ENCODE measurements at regions not wholly inside any gene's neighbourhood (a gene's known extent, or its start where the extent isn't known, plus 50 kb on each side); places are given as distances from the start of the nearest gene placed in this dataset.
"Not testable (repeated sequence)": the region's sequence is repeated elsewhere in the genome, so short reads cannot be mapped to it uniquely, and the experiment has no call there.

- DNase-seq: no peak
Observed at GRCh38 chr3:176149567-176149966, 1047.7 kb downstream of the TBL1XR1 start.

GRCh38 chr3:176147251-176147650 lies 1050.0 kb downstream of the TBL1XR1 start:
- no peak for DNase-seq

GRCh38 chr3:176141837-176142236 lies 1055.4 kb downstream of the TBL1XR1 start:
- no peak for DNase-seq

- no peak for DNase-seq
Observed at GRCh38 chr3:176120507-176120906, 1076.8 kb downstream of the TBL1XR1 start.

GRCh38 chr3:176119826-176120225 lies 1077.5 kb downstream of the TBL1XR1 start:
- no peak for DNase-seq

GRCh38 chr3:176106380-176106779 lies 1090.9 kb downstream of the TBL1XR1 start:
- no peak for DNase-seq

- DNase-seq: no peak
Observed at GRCh38 chr3:176097027-176097426, 1100.3 kb downstream of the TBL1XR1 start.

GRCh38 chr3:176093892-176094291 lies 1103.4 kb downstream of the TBL1XR1 start:
- not testable (repeated sequence) for DNase-seq

- no peak for DNase-seq
Observed at GRCh38 chr3:176090727-176091126, 1106.6 kb downstream of the TBL1XR1 start.

- no peak for DNase-seq
Observed at GRCh38 chr3:176088962-176089383, 1108.3 kb downstream of the TBL1XR1 start.

- no peak for DNase-seq
Observed at GRCh38 chr3:176087066-176087697, 1110.1 kb downstream of the TBL1XR1 start.

- DNase-seq: no peak
Observed at GRCh38 chr3:176079785-176080184, 1117.5 kb downstream of the TBL1XR1 start.

- DNase-seq: no peak
Observed at GRCh38 chr3:176078906-176079305, 1118.4 kb downstream of the TBL1XR1 start.

GRCh38 chr3:176075491-176075890 lies 1121.8 kb downstream of the TBL1XR1 start:
- DNase-seq: no peak

- DNase-seq: no peak
Observed at GRCh38 chr3:176075046-176075445, 1122.2 kb downstream of the TBL1XR1 start.

- no peak for DNase-seq
Observed at GRCh38 chr3:176074096-176074495, 1123.2 kb downstream of the TBL1XR1 start.

GRCh38 chr3:176071943-176072342 lies 1125.3 kb downstream of the TBL1XR1 start:
- no peak for DNase-seq

GRCh38 chr3:176068750-176069149 lies 1128.5 kb downstream of the TBL1XR1 start:
- DNase-seq: no peak

GRCh38 chr3:176058856-176059255 lies 1138.4 kb downstream of the TBL1XR1 start:
- no peak for DNase-seq

- DNase-seq: no peak
Observed at GRCh38 chr3:176055836-176056235, 1141.4 kb downstream of the TBL1XR1 start.

- no peak for DNase-seq
Observed at GRCh38 chr3:176051766-176052165, 1145.5 kb downstream of the TBL1XR1 start.

- no peak for DNase-seq
Observed at GRCh38 chr3:176046703-176047102, 1150.6 kb downstream of the TBL1XR1 start.

GRCh38 chr3:176041812-176042211 lies 1155.5 kb downstream of the TBL1XR1 start:
- DNase-seq: no peak

- no peak for DNase-seq
Observed at GRCh38 chr3:176041185-176041584, 1156.1 kb downstream of the TBL1XR1 start.

- DNase-seq: no peak
Observed at GRCh38 chr3:176037636-176038035, 1159.6 kb downstream of the TBL1XR1 start.

All from inflammatory macrophage treated with lipopolysaccharide for 4 hours (primary cell).